Glutamatergic neuron (in vitro differentiated cells): ENCODE measurements at regions not wholly inside any gene's neighbourhood (a gene's known extent, or its start where the extent isn't known, plus 50 kb on each side); places are given as distances from the start of the nearest gene placed in this dataset.

ENCODE experiments used
- DNase-seq: peaks from one replicate; pipeline ENCODE4 v3.0.0; 2022
- H3K27ac Mint-ChIP-seq: one replicate; pipeline ENCODE4 v1.8.0; 2020; ENCODE audit warnings: mild to moderate bottlenecking, mixed read lengths, inconsistent platforms; ENCODE audit not compliant: unreplicated experiment
- H3K27me3 Mint-ChIP-seq: one replicate; pipeline ENCODE4 v1.8.0; 2020; ENCODE audit warnings: mild to moderate bottlenecking, moderate library complexity, mixed read lengths, inconsistent platforms; ENCODE audit not compliant: unreplicated experiment
- H3K36me3 Mint-ChIP-seq: one replicate; pipeline ENCODE4 v1.8.0; 2020; ENCODE audit warnings: mild to moderate bottlenecking, mixed read lengths, inconsistent platforms; ENCODE audit not compliant: unreplicated experiment
- H3K4me1 Mint-ChIP-seq: one replicate; pipeline ENCODE4 v1.8.0; 2020; ENCODE audit warnings: mild to moderate bottlenecking, low read depth, mixed read lengths, inconsistent platforms; ENCODE audit not compliant: unreplicated experiment
- H3K4me3 Mint-ChIP-seq: one replicate; pipeline ENCODE4 v1.8.0; 2020; ENCODE audit warnings: mild to moderate bottlenecking, mixed read lengths, inconsistent platforms; ENCODE audit not compliant: unreplicated experiment
- H3K9me3 Mint-ChIP-seq: one replicate; pipeline ENCODE4 v1.8.0; 2020; ENCODE audit warnings: mild to moderate bottlenecking, moderate library complexity, mixed read lengths, inconsistent platforms; ENCODE audit not compliant: unreplicated experiment
- CTCF ChIP-seq: fragments of 200-600 bp; sonication (generic); IDR thresholded peaks from one replicate; pipeline ENCODE4 v1.5.0; 2021; ENCODE audit not compliant: partially characterized antibody, unreplicated experiment

DNA sequence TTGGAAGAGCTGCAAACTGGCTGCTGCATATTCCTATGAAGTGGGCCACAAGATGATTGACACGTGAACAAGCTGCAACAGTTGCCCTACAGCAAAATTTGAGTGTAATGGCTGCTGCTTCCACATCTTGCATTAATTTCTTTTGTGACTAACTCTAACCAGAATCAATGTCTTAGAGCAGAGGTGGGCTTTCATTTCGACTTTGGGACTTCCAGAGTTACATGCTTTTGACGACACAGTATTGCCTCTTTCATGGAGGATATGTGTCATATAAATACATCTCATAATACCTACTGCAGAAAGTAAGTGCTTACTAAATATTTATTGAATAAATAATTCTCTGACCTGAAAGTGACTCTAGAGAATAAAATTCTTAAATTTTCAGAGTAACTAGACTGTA lies 340.7 kb upstream of the KCNH8 start:
- peaks cover 3% of the 10 kb centered on the region for H3K4me1 Mint-ChIP-seq
- DNase-seq: no peak
- peaks cover 4% of the 10 kb centered on the region for H3K9me3 Mint-ChIP-seq
- H3K27me3 Mint-ChIP-seq: peaks cover 2% of the 10 kb centered on the region
- no peak overlapping the region for H3K4me3 Mint-ChIP-seq
- no peak for TF ChIP-seq CTCF
- no peak overlapping the region for H3K27ac Mint-ChIP-seq
- no peaks in the 10 kb centered on the region for H3K36me3 Mint-ChIP-seq

DNA sequence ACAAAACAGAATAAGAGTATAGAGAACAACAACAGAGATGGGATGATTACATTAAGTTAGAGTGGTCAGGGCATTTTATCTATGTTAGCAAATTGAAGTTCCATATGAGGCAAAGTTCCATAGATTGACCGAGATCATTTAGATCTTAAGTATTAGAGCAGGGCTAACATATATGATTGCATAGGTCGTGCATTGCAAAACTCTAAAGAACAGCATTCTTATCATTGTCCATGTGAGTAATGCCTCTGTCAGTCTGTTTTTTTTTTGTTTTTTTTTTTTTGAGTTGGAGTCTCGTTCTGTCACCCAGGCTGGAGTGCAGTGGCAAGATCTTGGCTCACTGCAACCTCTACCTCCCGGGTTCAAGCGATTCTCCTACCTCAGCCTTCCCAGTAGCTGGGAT lies 341.7 kb upstream of the KCNH8 start:
- no peak for TF ChIP-seq CTCF
- Mint-ChIP-seq H3K4me3 (no peak overlapping the region), H3K9me3 (peaks cover 7% of the 10 kb centered on the region), H3K27me3 (peaks cover 2% of the 10 kb centered on the region), H3K27ac (no peak overlapping the region), H3K4me1 (peaks cover 3% of the 10 kb centered on the region), H3K36me3 (no peaks in the 10 kb centered on the region)
- no peak for DNase-seq

- Mint-ChIP-seq H3K27ac (no peak overlapping the region), H3K27me3 (no peaks in the 10 kb centered on the region), H3K36me3 (no peaks in the 10 kb centered on the region), H3K4me1 (no peaks in the 10 kb centered on the region), H3K4me3 (no peak overlapping the region), H3K9me3 (peaks cover 3% of the 10 kb centered on the region)
- DNase-seq: no peak
- no peak for TF ChIP-seq CTCF
These were observed 350.9 kb upstream of the KCNH8 start for GRCh38 chr3:18797378-18797777.

DNA sequence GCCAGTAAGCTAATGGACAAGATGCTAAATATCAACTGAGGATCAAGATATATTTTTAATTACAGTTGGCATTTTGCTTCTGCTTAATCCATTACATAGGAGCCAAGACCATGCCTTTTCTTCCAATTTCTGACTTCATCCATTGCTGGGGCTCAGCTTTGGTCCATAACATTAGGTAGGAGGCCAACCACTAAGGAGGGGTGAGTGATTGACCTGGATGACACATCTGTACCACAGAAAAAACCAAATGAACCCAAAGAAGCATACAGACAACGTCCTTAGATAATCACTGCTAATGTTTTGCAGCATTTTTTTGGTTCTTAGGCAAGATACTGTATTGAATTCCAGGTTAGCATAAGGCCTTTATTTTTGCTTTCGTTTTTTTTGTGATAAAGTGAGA lies 353.2 kb upstream of the KCNH8 start:
- H3K27ac Mint-ChIP-seq: no peak overlapping the region
- TF ChIP-seq CTCF: no peak

GRCh38 chr3:18791752-18792151 lies 356.6 kb upstream of the KCNH8 start:
- no peaks in the 10 kb centered on the region for H3K9me3 Mint-ChIP-seq
- no peak overlapping the region for H3K27ac Mint-ChIP-seq
- no peak overlapping the region for H3K4me3 Mint-ChIP-seq

More for the DNA sequence above, 353.2 kb upstream of the KCNH8 start:
- Mint-ChIP-seq H3K27me3 (no peaks in the 10 kb centered on the region), H3K4me3 (no peak overlapping the region), H3K4me1 (no peaks in the 10 kb centered on the region), H3K36me3 (no peaks in the 10 kb centered on the region), H3K9me3 (no peaks in the 10 kb centered on the region)
- no peak for DNase-seq

More at GRCh38 chr3:18791752-18792151, 356.6 kb upstream of the KCNH8 start:
- Mint-ChIP-seq H3K27me3 (no peaks in the 10 kb centered on the region), H3K4me1 (no peaks in the 10 kb centered on the region), H3K36me3 (no peaks in the 10 kb centered on the region)
- TF ChIP-seq CTCF: no peak
- no peak for DNase-seq
